ENCODE measurements at regions not wholly inside any gene's neighbourhood (a gene's known extent, or its start where the extent isn't known, plus 50 kb on each side); places are given as distances from the start of the nearest gene placed in this dataset.

DNA sequence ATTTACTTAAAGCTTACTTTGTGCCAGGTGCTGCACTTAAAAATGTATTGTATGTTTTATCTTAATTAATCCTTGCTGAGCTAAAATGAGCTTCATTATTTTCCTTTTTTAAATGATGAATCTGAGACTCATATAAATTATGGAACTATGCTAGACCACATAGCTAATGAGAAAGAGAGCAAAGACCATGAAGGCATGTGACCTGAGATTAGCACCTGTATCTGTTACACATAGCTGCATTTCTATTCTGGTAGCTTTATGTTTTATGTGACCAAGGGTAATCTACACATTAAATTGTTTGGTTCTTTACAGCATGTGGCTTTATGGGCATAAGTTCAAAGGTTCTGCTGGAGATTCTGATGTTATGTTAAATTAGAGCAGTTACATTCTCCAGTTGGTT, 839.1 kb upstream of the SORCS1 start:
- TF ChIP-seq, protein P1, sequence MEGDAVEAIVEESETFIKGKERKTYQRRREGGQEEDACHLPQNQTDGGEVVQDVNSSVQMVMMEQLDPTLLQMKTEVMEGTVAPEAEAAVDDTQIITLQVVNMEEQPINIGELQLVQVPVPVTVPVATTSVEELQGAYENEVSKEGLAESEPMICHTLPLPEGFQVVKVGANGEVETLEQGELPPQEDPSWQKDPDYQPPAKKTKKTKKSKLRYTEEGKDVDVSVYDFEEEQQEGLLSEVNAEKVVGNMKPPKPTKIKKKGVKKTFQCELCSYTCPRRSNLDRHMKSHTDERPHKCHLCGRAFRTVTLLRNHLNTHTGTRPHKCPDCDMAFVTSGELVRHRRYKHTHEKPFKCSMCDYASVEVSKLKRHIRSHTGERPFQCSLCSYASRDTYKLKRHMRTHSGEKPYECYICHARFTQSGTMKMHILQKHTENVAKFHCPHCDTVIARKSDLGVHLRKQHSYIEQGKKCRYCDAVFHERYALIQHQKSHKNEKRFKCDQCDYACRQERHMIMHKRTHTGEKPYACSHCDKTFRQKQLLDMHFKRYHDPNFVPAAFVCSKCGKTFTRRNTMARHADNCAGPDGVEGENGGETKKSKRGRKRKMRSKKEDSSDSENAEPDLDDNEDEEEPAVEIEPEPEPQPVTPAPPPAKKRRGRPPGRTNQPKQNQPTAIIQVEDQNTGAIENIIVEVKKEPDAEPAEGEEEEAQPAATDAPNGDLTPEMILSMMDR (IDR thresholded peaks at IDR 0.05) = no peak
- no peak for TF ChIP-seq POLR2A (IDR thresholded peaks at IDR 0.05)

All from uterus (tissue), 2 donors.